ENCODE measurements at regions not wholly inside any gene's neighbourhood (a gene's known extent, or its start where the extent isn't known, plus 50 kb on each side); places are given as distances from the start of the nearest gene placed in this dataset.
A peak's percentile ranks its signal among the peaks of the same experiment; 100 is the strongest.

DNA sequence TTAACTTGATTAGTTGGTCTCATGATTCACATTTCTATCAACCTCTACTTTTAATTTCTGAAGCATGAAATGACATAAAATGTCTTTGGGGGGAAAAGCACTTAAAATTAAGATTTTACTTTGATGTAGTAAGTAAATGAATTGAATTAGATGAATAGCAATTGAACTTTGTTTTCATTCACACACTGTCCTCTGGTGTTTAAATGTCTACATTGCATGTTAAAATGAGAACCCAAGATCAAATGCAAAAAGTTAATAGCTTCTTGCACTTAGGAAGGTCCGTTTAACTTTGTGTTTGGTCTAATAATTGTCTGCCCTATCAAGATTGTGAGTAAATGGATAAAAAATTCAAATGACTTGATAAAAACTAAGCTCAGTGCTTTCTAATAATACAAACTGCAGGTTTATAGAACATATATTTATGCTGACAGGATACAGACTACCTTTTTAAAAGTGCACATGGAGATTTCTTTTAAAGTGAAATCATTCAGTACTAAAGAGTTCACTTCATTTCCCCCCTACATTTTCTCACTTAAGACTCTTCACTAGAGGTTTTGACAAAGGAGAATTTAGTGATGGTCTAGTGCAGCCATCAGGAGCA is 156.2 kb upstream of the NABP1 start:
- no peaks in the 10 kb centered on the region for H3K4me1 Mint-ChIP-seq
- H3K4me3 Mint-ChIP-seq, result no peak overlapping the region
- no peaks in the 10 kb centered on the region for H3K9me3 Mint-ChIP-seq
- H3K36me3 Mint-ChIP-seq (ENCODE audit: low read depth), result no peaks in the 10 kb centered on the region
- TF ChIP-seq, protein P1, sequence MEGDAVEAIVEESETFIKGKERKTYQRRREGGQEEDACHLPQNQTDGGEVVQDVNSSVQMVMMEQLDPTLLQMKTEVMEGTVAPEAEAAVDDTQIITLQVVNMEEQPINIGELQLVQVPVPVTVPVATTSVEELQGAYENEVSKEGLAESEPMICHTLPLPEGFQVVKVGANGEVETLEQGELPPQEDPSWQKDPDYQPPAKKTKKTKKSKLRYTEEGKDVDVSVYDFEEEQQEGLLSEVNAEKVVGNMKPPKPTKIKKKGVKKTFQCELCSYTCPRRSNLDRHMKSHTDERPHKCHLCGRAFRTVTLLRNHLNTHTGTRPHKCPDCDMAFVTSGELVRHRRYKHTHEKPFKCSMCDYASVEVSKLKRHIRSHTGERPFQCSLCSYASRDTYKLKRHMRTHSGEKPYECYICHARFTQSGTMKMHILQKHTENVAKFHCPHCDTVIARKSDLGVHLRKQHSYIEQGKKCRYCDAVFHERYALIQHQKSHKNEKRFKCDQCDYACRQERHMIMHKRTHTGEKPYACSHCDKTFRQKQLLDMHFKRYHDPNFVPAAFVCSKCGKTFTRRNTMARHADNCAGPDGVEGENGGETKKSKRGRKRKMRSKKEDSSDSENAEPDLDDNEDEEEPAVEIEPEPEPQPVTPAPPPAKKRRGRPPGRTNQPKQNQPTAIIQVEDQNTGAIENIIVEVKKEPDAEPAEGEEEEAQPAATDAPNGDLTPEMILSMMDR (IDR thresholded peaks at IDR 0.05; ENCODE audit: unreplicated experiment in 3 of 3), result peak; percentile 62 to 80 (median 64)
- no peaks in the 10 kb centered on the region for H3K27me3 Mint-ChIP-seq (ENCODE audit: low read depth)
- no peak overlapping the region for H3K27ac Mint-ChIP-seq

GRCh38 chr2:191522478-191523120 is 155.3 kb upstream of the NABP1 start:
- Mint-ChIP-seq H3K4me1 (no peaks in the 10 kb centered on the region), H3K4me3 (no peak overlapping the region), H3K27ac (no peak overlapping the region)

DNA sequence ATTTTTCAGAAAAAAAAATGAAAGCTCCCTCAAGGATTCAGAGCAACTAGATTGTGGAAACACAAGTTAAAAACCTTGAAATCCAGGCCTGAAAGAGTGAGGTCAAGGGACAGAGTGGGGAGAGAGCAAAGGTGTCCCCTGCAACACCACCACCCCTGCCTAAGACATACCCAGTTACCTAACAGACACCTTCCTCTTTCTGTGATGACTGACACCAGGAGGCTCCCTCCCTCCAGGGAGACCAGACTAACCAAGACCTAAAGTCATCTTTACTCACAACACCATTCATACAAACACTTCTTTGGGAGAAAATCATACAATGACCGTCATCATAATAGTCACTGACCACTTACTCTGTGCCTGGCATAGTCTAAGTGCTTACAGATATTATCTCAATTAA is 151.8 kb upstream of the NABP1 start:
- Mint-ChIP-seq H3K36me3 (ENCODE audit: low read depth) (no peaks in the 10 kb centered on the region), H3K4me1 (no peaks in the 10 kb centered on the region), H3K9me3 (no peaks in the 10 kb centered on the region)

More at GRCh38 chr2:191522478-191523120, 155.3 kb upstream of the NABP1 start:
- H3K9me3 Mint-ChIP-seq, result no peaks in the 10 kb centered on the region
- H3K36me3 Mint-ChIP-seq (ENCODE audit: low read depth), result no peaks in the 10 kb centered on the region
- TF ChIP-seq, protein P1 (IDR thresholded peaks at IDR 0.05; ENCODE audit: unreplicated experiment in 3 of 3), result no peak
- H3K27me3 Mint-ChIP-seq (ENCODE audit: low read depth), result no peaks in the 10 kb centered on the region

DNA sequence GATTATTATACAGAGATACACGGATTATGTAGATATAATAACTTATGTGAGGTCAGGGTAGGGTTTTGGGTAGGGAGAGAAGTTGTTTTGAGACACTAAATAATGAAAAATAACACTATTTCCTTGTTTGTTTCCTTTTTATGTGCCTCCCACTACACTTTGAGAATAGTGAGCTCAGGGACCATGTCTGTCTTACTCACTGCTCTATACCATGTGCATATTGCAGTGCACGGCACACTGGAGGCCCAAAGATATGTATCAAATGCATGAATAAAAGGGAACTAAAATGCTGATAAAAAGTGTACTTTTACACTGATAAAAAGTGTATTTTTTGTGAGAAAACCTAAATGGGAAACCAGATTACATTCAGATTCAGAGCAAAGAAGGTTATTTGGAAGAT is 151.4 kb upstream of the NABP1 start:
- no peaks in the 10 kb centered on the region for H3K36me3 Mint-ChIP-seq (ENCODE audit: low read depth)
- H3K4me1 Mint-ChIP-seq, result no peaks in the 10 kb centered on the region
- TF ChIP-seq, protein P1 (IDR thresholded peaks at IDR 0.05; ENCODE audit: unreplicated experiment in 3 of 3), result no peak
- no peak overlapping the region for H3K27ac Mint-ChIP-seq
- peaks cover 1% of the 10 kb centered on the region for H3K27me3 Mint-ChIP-seq (ENCODE audit: low read depth)
- H3K4me3 Mint-ChIP-seq, result no peak overlapping the region
- H3K9me3 Mint-ChIP-seq, result no peaks in the 10 kb centered on the region

More for the DNA sequence above, 151.8 kb upstream of the NABP1 start:
- Mint-ChIP-seq H3K4me3 (no peak overlapping the region), H3K27ac (no peak overlapping the region), H3K27me3 (ENCODE audit: low read depth) (no peaks in the 10 kb centered on the region)
- TF ChIP-seq, protein P1 (IDR thresholded peaks at IDR 0.05; ENCODE audit: unreplicated experiment in 3 of 3), result no peak

- H3K36me3 Mint-ChIP-seq (ENCODE audit: low read depth), result no peaks in the 10 kb centered on the region
- H3K27me3 Mint-ChIP-seq (ENCODE audit: low read depth), result peaks cover 3% of the 10 kb centered on the region
- H3K27ac Mint-ChIP-seq, result no peak overlapping the region
- no peaks in the 10 kb centered on the region for H3K9me3 Mint-ChIP-seq
- no peak overlapping the region for H3K4me3 Mint-ChIP-seq
- TF ChIP-seq, protein P1 (IDR thresholded peaks at IDR 0.05; ENCODE audit: unreplicated experiment in 3 of 3), result no peak
- H3K4me1 Mint-ChIP-seq, result no peaks in the 10 kb centered on the region
Measured at GRCh38 chr2:191526953-191527556, 150.9 kb upstream of the NABP1 start.

Measured in nephron (organoid).